Mesendoderm (in vitro differentiated cells): ENCODE measurements at regions not wholly inside any gene's neighbourhood (a gene's known extent, or its start where the extent isn't known, plus 50 kb on each side); places are given as distances from the start of the nearest gene placed in this dataset.

ENCODE experiments used
- DNase-seq: peaks from one replicate; pipeline ENCODE4 v3.0.0; 2013
- H2AK5ac ChIP-seq: 2 replicates; pipeline ENCODE4 v1.6.1; 2013; ENCODE audit warnings: low read length, inconsistent platforms
- H2BK120ac ChIP-seq: 2 replicates; pipeline ENCODE4 v1.6.1; 2013; ENCODE audit warnings: low read depth, mild to moderate bottlenecking, low read length, moderate library complexity, mixed read lengths
- H2BK15ac ChIP-seq: replicated peaks from 2 replicates; pipeline ENCODE4 v1.6.1; 2013; ENCODE audit warnings: low read depth, mild to moderate bottlenecking, moderate library complexity
- H2BK5ac ChIP-seq: 2 replicates; pipeline ENCODE4 v1.6.1; 2013; ENCODE audit warnings: low read length, inconsistent platforms
- H3K18ac ChIP-seq: 2 replicates; pipeline ENCODE4 v1.6.1; 2013; ENCODE audit warnings: mild to moderate bottlenecking, low read length, mixed read lengths
- H3K23ac ChIP-seq: one replicate; pipeline ENCODE4 v1.6.1; 2013; ENCODE audit warnings: low read length
- H3K27ac ChIP-seq: 2 replicates; pipeline ENCODE4 v1.5.1; 2013; ENCODE audit warnings: low read depth, mild to moderate bottlenecking, inconsistent platforms, low read length, moderate library complexity
- H3K27me3 ChIP-seq: 2 replicates; pipeline ENCODE4 v1.6.1; 2013; ENCODE audit warnings: low read length, control low read depth, mild to moderate bottlenecking, inconsistent platforms; ENCODE audit not compliant: insufficient read depth, poor library complexity
- H3K36me3 ChIP-seq: 2 replicates; pipeline ENCODE4 v1.6.1; 2013; ENCODE audit warnings: low read length, inconsistent platforms; ENCODE audit not compliant: control insufficient read depth, insufficient read depth
- H3K4ac ChIP-seq: one replicate; pipeline ENCODE4 v1.6.1; 2013; ENCODE audit warnings: low read depth, mild to moderate bottlenecking, low read length, moderate library complexity
- H3K4me1 ChIP-seq: 2 replicates; pipeline ENCODE4 v1.6.1; 2013; ENCODE audit warnings: low read depth, low read length, inconsistent platforms; ENCODE audit not compliant: control insufficient read depth
- H3K4me2 ChIP-seq: 2 replicates; pipeline ENCODE4 v1.6.1; 2013; ENCODE audit warnings: low read length
- H3K4me3 ChIP-seq: 2 replicates; pipeline ENCODE4 v1.5.1; 2013; ENCODE audit warnings: mild to moderate bottlenecking, low read length
- H3K56ac ChIP-seq: one replicate; pipeline ENCODE4 v1.6.1; 2013; ENCODE audit warnings: low read length
- H3K79me1 ChIP-seq: 2 replicates; pipeline ENCODE4 v1.6.1; 2013; ENCODE audit warnings: low read length, inconsistent platforms
- H3K79me2 ChIP-seq: 2 replicates; pipeline ENCODE4 v1.6.1; 2013; ENCODE audit warnings: mild to moderate bottlenecking, low read length; ENCODE audit not compliant: control insufficient read depth, insufficient read depth
- H3K9ac ChIP-seq: 2 replicates; pipeline ENCODE4 v1.6.1; 2013; ENCODE audit warnings: low read length, inconsistent platforms
- H4K5ac ChIP-seq: one replicate; pipeline ENCODE4 v1.6.1; 2013; ENCODE audit warnings: low read length
- H4K8ac ChIP-seq: one replicate; pipeline ENCODE4 v1.6.1; 2013; ENCODE audit warnings: low read depth, mild to moderate bottlenecking, control low read depth, low read length, moderate library complexity
- WGBS: extraction: QIAGEN DNeasy Blood & Tissue Kit; methylation state at CpG from one replicate; pipeline ENCODE4 v1.1.7; 2013; ENCODE audit warnings: low lambda C conversion rate, missing lambda C conversion rate; ENCODE audit not compliant: insufficient coverage; ENCODE audit errors: extremely low coverage; 5-methylcytosine and 5-hydroxymethylcytosine counted together

DNA sequence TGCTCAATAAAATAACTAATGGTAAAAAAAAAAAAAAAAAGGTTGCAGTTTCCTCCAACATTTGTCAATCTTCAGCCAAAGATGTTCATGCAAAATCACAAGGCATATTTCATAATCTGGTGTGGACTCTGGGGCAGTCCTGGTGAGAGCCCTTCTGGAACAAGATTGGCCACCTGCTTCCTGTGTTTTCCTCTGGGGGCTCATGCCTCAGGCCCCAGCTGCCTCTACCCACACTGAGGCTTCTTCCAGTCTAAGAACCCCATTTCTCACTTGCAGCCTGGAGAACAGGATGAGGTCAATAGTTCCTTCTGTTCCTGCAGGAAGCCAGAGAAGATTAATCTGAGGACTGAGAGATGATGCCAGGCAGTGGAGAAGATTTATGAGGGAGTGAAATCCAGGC lies 492.6 kb upstream of the BRINP1 start:
- Histone ChIP-seq H3K4ac (no peak overlapping the region), H3K4me3 (no peak overlapping the region), H2BK120ac (no peak overlapping the region), H3K4me2 (no peak overlapping the region), H3K18ac (no peak overlapping the region), H2BK5ac (no peak overlapping the region), H4K8ac (no peak overlapping the region), H3K9ac (no peak overlapping the region), H3K56ac (no peak overlapping the region), H3K79me2 (no peaks in the 10 kb centered on the region), H3K27ac (no peak overlapping the region), H2AK5ac (no peak overlapping the region), H3K4me1 (no peaks in the 10 kb centered on the region), H2BK15ac (no peak overlapping the region), H3K27me3 (no peaks in the 10 kb centered on the region), H3K36me3 (no peaks in the 10 kb centered on the region), H3K79me1 (no peaks in the 10 kb centered on the region), H3K23ac (no peak overlapping the region), H4K5ac (no peak overlapping the region)
- no peak for DNase-seq

DNA sequence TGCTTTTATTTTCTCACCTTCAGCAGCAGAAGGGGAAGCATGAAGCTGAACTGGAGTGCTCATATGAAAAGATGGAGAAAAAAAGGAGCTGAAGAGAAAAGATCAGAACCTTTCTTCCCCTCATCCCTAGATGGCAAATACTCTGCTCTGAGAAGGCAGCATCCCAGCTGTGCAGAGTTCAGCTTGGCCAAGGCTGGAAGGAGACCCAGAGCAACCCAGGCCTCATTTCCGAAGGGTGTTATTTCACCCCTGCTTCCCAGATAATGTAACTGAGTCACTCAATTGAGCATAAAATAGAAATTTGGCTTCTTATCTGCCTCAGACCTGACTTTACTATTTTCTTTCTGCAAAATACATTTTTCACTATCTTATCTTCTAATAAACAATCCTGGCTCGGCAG lies 489.9 kb upstream of the BRINP1 start:
- H3K4me3 ChIP-seq = no peak overlapping the region
- no peak overlapping the region for H3K18ac ChIP-seq
- H3K4me1 ChIP-seq = no peaks in the 10 kb centered on the region
- no peak overlapping the region for H2AK5ac ChIP-seq
- no peaks in the 10 kb centered on the region for H3K79me1 ChIP-seq
- H3K27ac ChIP-seq = no peak overlapping the region
- H2BK120ac ChIP-seq = no peak overlapping the region
- H2BK5ac ChIP-seq = no peak overlapping the region
- no peak overlapping the region for H3K56ac ChIP-seq
- H3K79me2 ChIP-seq = no peaks in the 10 kb centered on the region
- H4K5ac ChIP-seq = no peak overlapping the region
- no peak overlapping the region for H3K9ac ChIP-seq
- no peak overlapping the region for H3K4ac ChIP-seq
- no peaks in the 10 kb centered on the region for H3K36me3 ChIP-seq
- H3K27me3 ChIP-seq = no peaks in the 10 kb centered on the region
- H2BK15ac ChIP-seq = no peak overlapping the region
- no peak overlapping the region for H3K4me2 ChIP-seq
- H4K8ac ChIP-seq = no peak overlapping the region
- no CpG with 5 or more reads among the region's 2 CpGs for WGBS
- H3K23ac ChIP-seq = no peak overlapping the region
- no peak for DNase-seq

DNA sequence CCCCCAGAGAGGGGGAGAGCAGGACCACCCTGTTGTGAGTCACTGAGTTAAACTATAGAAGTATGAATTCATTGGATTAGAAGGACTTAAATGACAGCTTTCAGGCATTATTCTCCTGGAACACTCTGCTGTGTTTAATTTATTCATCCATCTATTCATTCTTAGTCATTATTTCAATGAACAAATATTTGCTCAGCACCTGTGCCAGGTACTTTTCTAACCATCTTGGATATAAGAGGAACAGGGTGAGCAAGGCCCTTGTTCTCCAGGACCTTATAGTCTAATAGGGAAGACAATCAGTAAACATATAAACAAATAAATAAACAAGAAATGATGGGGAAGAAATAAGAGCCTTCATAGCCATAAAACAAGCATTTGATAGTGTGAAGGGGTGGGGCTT lies 483.9 kb upstream of the BRINP1 start:
- Histone ChIP-seq H4K5ac (no peak overlapping the region), H3K79me1 (no peaks in the 10 kb centered on the region), H4K8ac (no peak overlapping the region), H3K79me2 (no peaks in the 10 kb centered on the region), H2BK120ac (no peak overlapping the region), H3K23ac (no peak overlapping the region), H2AK5ac (no peak overlapping the region), H3K4ac (no peak overlapping the region), H3K4me2 (no peak overlapping the region), H3K18ac (no peak overlapping the region), H3K4me3 (no peak overlapping the region), H2BK5ac (no peak overlapping the region), H3K56ac (no peak overlapping the region), H3K27me3 (no peaks in the 10 kb centered on the region), H2BK15ac (no peak overlapping the region), H3K9ac (no peak overlapping the region), H3K36me3 (no peaks in the 10 kb centered on the region), H3K4me1 (no peaks in the 10 kb centered on the region), H3K27ac (no peak overlapping the region)
- DNase-seq = no peak

DNA sequence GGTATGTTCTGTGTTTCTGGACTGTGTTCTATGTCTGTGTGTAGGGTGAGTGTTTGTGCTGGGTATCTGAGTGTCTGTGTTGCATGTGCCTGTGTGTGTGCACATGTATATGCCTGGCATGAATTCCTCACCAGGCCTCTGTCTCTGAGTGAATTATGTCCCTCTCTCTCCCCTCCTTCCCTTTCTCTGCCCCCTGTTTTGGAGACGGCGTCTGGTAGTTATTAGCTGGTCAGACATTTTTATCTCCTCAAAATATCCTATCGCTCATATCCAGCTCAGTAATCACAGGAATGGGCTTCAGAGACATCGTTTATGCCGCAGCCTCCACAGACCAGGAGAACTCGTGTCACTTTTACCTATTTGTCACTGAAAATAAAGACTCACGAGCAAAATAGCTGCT lies 483.2 kb upstream of the BRINP1 start:
- no peak for DNase-seq
- H3K4me3 ChIP-seq = no peak overlapping the region
- no peak overlapping the region for H3K4ac ChIP-seq
- H2AK5ac ChIP-seq = no peak overlapping the region
- H3K4me2 ChIP-seq = no peak overlapping the region
- H3K23ac ChIP-seq = no peak overlapping the region
- H3K79me1 ChIP-seq = no peaks in the 10 kb centered on the region
- no peak overlapping the region for H2BK15ac ChIP-seq
- no peak overlapping the region for H2BK5ac ChIP-seq
- no peak overlapping the region for H2BK120ac ChIP-seq
- H3K4me1 ChIP-seq = no peaks in the 10 kb centered on the region
- H3K79me2 ChIP-seq = no peaks in the 10 kb centered on the region
- H3K27ac ChIP-seq = no peak overlapping the region
- no peak overlapping the region for H3K18ac ChIP-seq
- H3K27me3 ChIP-seq = no peaks in the 10 kb centered on the region
- no peak overlapping the region for H3K56ac ChIP-seq
- no peak overlapping the region for H4K8ac ChIP-seq
- H3K9ac ChIP-seq = no peak overlapping the region
- no peak overlapping the region for H4K5ac ChIP-seq
- no peaks in the 10 kb centered on the region for H3K36me3 ChIP-seq
- WGBS = no CpG with 5 or more reads among the region's 7 CpGs

DNA sequence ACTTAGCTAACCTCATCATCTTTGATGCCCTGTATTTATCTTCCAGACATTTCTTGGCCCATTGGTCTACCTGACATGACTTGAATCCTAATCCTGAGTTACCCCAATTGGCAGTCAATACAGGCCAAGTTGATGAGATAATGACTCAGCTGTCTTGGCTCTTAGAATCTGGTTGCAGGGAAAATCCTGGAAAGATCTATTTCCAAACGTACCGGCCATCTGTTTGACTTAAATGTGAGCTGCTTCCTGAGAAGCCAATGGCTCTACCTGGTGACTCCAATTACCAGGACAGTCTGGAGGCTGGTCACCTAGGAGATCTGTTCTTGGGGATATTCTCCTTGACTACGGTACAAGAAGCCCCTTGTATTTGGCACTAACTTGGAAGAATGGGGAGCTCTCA lies 475.2 kb upstream of the BRINP1 start:
- Histone ChIP-seq H3K18ac (no peak overlapping the region), H2BK5ac (no peak overlapping the region), H3K4ac (no peak overlapping the region), H3K4me1 (no peaks in the 10 kb centered on the region), H2AK5ac (no peak overlapping the region), H3K4me3 (no peak overlapping the region), H3K4me2 (no peak overlapping the region), H3K56ac (no peak overlapping the region), H3K9ac (no peak overlapping the region), H4K8ac (no peak overlapping the region), H3K23ac (no peak overlapping the region), H3K27me3 (no peaks in the 10 kb centered on the region), H4K5ac (no peak overlapping the region), H3K79me1 (no peaks in the 10 kb centered on the region), H2BK15ac (no peak overlapping the region), H3K79me2 (no peaks in the 10 kb centered on the region), H2BK120ac (no peak overlapping the region), H3K36me3 (no peaks in the 10 kb centered on the region), H3K27ac (no peak overlapping the region)
- WGBS = no CpG with 5 or more reads among the region's 3 CpGs
- DNase-seq = no peak

DNA sequence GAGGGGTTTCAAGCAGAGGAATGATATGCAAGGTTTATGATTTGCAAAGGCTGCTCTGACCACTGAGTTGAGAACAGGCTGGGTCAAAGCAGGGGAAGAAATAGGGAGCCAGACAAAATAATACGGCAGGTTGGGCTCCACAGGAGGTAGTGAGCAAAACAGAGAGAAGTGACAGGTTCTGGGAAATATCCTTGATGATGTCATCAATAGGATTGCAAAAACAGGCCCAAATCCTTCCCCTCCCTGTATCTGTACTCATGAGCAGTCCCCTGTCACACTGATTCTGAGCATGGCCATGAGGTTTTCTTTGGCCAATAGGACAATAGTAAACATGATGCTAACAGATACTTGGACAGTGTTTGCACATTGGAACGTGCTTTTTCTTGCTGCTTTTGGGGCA lies 471.8 kb upstream of the BRINP1 start:
- no peak overlapping the region for H4K5ac ChIP-seq
- H3K79me2 ChIP-seq = no peaks in the 10 kb centered on the region
- H3K27me3 ChIP-seq = no peaks in the 10 kb centered on the region
- no peak overlapping the region for H3K4me2 ChIP-seq
- H2BK5ac ChIP-seq = no peak overlapping the region
- H4K8ac ChIP-seq = no peak overlapping the region
- H3K79me1 ChIP-seq = no peaks in the 10 kb centered on the region
- H3K36me3 ChIP-seq = no peaks in the 10 kb centered on the region
- no peak for DNase-seq
- no peak overlapping the region for H2AK5ac ChIP-seq
- H3K4me3 ChIP-seq = no peak overlapping the region
- no peak overlapping the region for H3K9ac ChIP-seq
- H3K4me1 ChIP-seq = no peaks in the 10 kb centered on the region
- H3K4ac ChIP-seq = no peak overlapping the region
- H2BK15ac ChIP-seq = no peak overlapping the region
- no peak overlapping the region for H3K56ac ChIP-seq
- no peak overlapping the region for H3K23ac ChIP-seq
- H3K18ac ChIP-seq = no peak overlapping the region
- no peak overlapping the region for H2BK120ac ChIP-seq
- WGBS = no CpG with 5 or more reads among the region's 2 CpGs
- H3K27ac ChIP-seq = no peak overlapping the region
